K562 (cell line): ENCODE measurements at regions not wholly inside any gene's neighbourhood (a gene's known extent, or its start where the extent isn't known, plus 50 kb on each side); places are given as distances from the start of the nearest gene placed in this dataset.

Experiments used
- ATAC-seq: fragments of 200-7000 bp; cut with Tn5 transposase; 3 replicates; pipeline ENCODE4 v1.9.1; 2020; ENCODE audit warnings: moderate library complexity
- BruUV-seq: library from RNA; stranded (reverse); fragments of 400-500 nt; replicated peaks from 2 replicates; lab custom pipeline; 2021; lab: Mats Ljungman, UMichigan
- CTCF ChIA-PET: fragments of 300-600 bp; formaldehyde crosslinking; extraction: SDS; loops from one replicate; lab custom pipeline; 2021; ENCODE audit warnings: low intra/inter-chr PET ratio; lab: Yijun Ruan, JAX
- POLR2A ChIA-PET: fragments of 300-600, 350-650 bp; sonication (Branson Sonifier 250); formaldehyde crosslinking; extraction: SDS; loops from one replicate; lab custom pipeline; 2021; ENCODE audit warnings: antibody characterized with exemption, inconsistent platforms; lab: Yijun Ruan, JAX
- DNase-seq, 4 experiments: peaks; one replicate each; pipeline versions ENCODE4 v3.0.0 to v3.0.0-alpha.2; 2011 to 2018; ENCODE audit warnings: low spot score in 3 of 4, mixed read lengths in 3 of 4; ENCODE audit errors: extremely low read depth in 1 of 4
- FAIRE-seq: peaks from 2 replicates; lab custom pipeline; 2011; peaks lifted over from hg19 to GRCh38; lab: Jason Lieb, UNC
- H2AFZ ChIP-seq: 2 replicates; pipeline ENCODE4 v1.6.0; 2011; ENCODE audit warnings: low read depth, low read length, control low read depth, inconsistent platforms
- H3K27ac ChIP-seq: fragments of 200-600 bp; 3 replicates; pipeline ENCODE4 v1.8.0; 2011; ENCODE audit warnings: low read depth, mild to moderate bottlenecking, control low read depth, inconsistent platforms, low read length, moderate library complexity, mixed read lengths; ENCODE audit errors: extremely low read depth
- H3K27me3 ChIP-seq, 2 experiments: fragments of 300-600 bp in 1 of 2; 2 replicates in 1 of 2; 3 replicates in 1 of 2; pipeline versions ENCODE4 v1.6.0 to v1.8.0; 2011; ENCODE audit warnings: inconsistent platforms in 2 of 2, low read length in 2 of 2, mild to moderate bottlenecking in 1 of 2, mixed read lengths in 1 of 2, moderate library complexity in 1 of 2; ENCODE audit not compliant: control insufficient read depth in 2 of 2, insufficient read depth in 2 of 2
- H3K36me3 ChIP-seq: fragments of 300-600 bp; 3 replicates; pipeline ENCODE4 v1.8.0; 2011; ENCODE audit warnings: mild to moderate bottlenecking, low read length, inconsistent platforms; ENCODE audit not compliant: control insufficient read depth, insufficient read depth
- H3K4me1 ChIP-seq, 2 experiments: fragments of 200-600 bp in 1 of 2; replicated peaks in 1 of 2; 2 replicates in 1 of 2; 3 replicates in 1 of 2; pipeline versions ENCODE4 v1.5.1 to v1.8.0; 2011; ENCODE audit warnings: inconsistent platforms in 2 of 2, low read length in 2 of 2, mild to moderate bottlenecking in 1 of 2, mixed read lengths in 1 of 2, moderate library complexity in 1 of 2; ENCODE audit not compliant: control insufficient read depth in 2 of 2, insufficient read depth in 2 of 2
- H3K4me2 ChIP-seq: 2 replicates; pipeline ENCODE4 v1.6.1; 2011; ENCODE audit warnings: low read length, control low read depth, inconsistent platforms, mixed read lengths; ENCODE audit not compliant: insufficient read depth
- H3K4me3 ChIP-seq: fragments of 200-600 bp; sonication (generic), shearing (Covaris generic); 2 replicates; pipeline ENCODE4 v1.5.1; 2016; ENCODE audit warnings: control low read depth, inconsistent platforms
- H3K79me2 ChIP-seq: fragments of 200-600 bp; 3 replicates; pipeline ENCODE4 v1.8.0; 2011; ENCODE audit warnings: low read length, inconsistent platforms; ENCODE audit not compliant: control insufficient read depth, insufficient read depth
- H3K9ac ChIP-seq, 2 experiments: 2 replicates each; pipeline versions ENCODE4 v1.6.0 to v1.6.1; 2011; ENCODE audit warnings: low read depth in 2 of 2, low read length in 2 of 2, control low read depth in 1 of 2, inconsistent platforms in 1 of 2, mild to moderate bottlenecking in 1 of 2, mixed read lengths in 1 of 2; ENCODE audit not compliant: insufficient read depth in 1 of 2
- H3K9me1 ChIP-seq: one replicate; pipeline ENCODE4 v1.6.0; 2011; ENCODE audit warnings: inconsistent platforms, mild to moderate bottlenecking, low read length, moderate library complexity; ENCODE audit not compliant: control insufficient read depth, insufficient read depth
- H3K9me3 ChIP-seq: replicated peaks from 2 replicates; pipeline ENCODE4 v1.5.1; 2011; ENCODE audit warnings: low read depth, low read length, inconsistent platforms; ENCODE audit not compliant: control insufficient read depth, insufficient read depth
- H4K20me1 ChIP-seq: replicated peaks from 2 replicates; pipeline ENCODE4 v1.6.1; 2011; ENCODE audit warnings: low read length, inconsistent platforms, mixed read lengths; ENCODE audit not compliant: control insufficient read depth, insufficient read depth
- ARID2 ChIP-seq: fragments of 450-650 bp; IDR thresholded peaks from 2 replicates; pipeline ENCODE4 v1.6.1; 2017; ENCODE audit warnings: antibody characterized with exemption, mild to moderate bottlenecking
- ATF6 ChIP-seq: sonication (generic); formaldehyde crosslinking; IDR thresholded peaks from 2 replicates; pipeline ENCODE4 v1.4.0; 2020; ENCODE audit warnings: mild to moderate bottlenecking, missing genetic modification reagents
- CCNT2 ChIP-seq: IDR thresholded peaks from 2 replicates; pipeline ENCODE4 v1.6.1; 2011; ENCODE audit warnings: borderline replicate concordance, low read depth, mild to moderate bottlenecking, moderate library complexity, mixed read lengths, low read length; ENCODE audit not compliant: insufficient read length; ENCODE audit errors: extremely low read depth
- E2F6 ChIP-seq, 2 experiments: IDR thresholded peaks; 2 replicates each; pipeline ENCODE4 v1.6.1; 2011; ENCODE audit warnings: borderline replicate concordance in 1 of 2, control low read depth in 1 of 2, low read depth in 1 of 2, low read length in 1 of 2, mild to moderate bottlenecking in 1 of 2, mixed read lengths in 1 of 2, moderate library complexity in 1 of 2; ENCODE audit not compliant: insufficient read depth in 1 of 2, insufficient read length in 1 of 2, poor library complexity in 1 of 2, severe bottlenecking in 1 of 2; ENCODE audit errors: extremely low read depth in 1 of 2
- HDAC6 ChIP-seq: IDR thresholded peaks from 2 replicates; pipeline ENCODE4 v1.6.1; 2012; ENCODE audit warnings: low read depth, mild to moderate bottlenecking, control low read depth, inconsistent platforms, low read length, moderate library complexity
- MCM3 ChIP-seq: fragments of 450-650 bp; IDR thresholded peaks from 2 replicates; pipeline ENCODE4 v1.6.1; 2016
- SIN3B ChIP-seq: fragments of 450-650 bp; IDR thresholded peaks from 2 replicates; pipeline ENCODE4 v1.6.1; 2017; ENCODE audit warnings: low read depth, mild to moderate bottlenecking, moderate library complexity
- WGBS: fragments of 100-300 bp; shearing (Covaris generic); methylation state at CpG from one replicate; pipeline ENCODE4 v1.1.6; 2016; ENCODE audit warnings: low coverage, mixed read lengths; ENCODE audit not compliant: insufficient coverage; ENCODE audit errors: missing lambda C conversion rate; 5-methylcytosine and 5-hydroxymethylcytosine counted together
- in situ Hi-C: fragments of 300-500 bp; cut with MboI; formaldehyde crosslinking; loops from 4 replicates; pipeline ENCODE4 v1.15.0; 2018; ENCODE audit warnings: inconsistent platforms, mixed read lengths
- intact Hi-C: fragments of 100-400 bp; cut with micrococcal nuclease; formaldehyde crosslinking; loops from 2 replicates; pipeline ENCODE4 v1.14.2; 2022

GRCh38 chr10:100624298-100624697 is 88.6 kb downstream of the HIF1AN start:
- ChIA-PET POLR2A (no interaction called here), CTCF (no interaction called here)
- Histone ChIP-seq H3K4me2 (no peak overlapping the region), H3K9ac (no peak overlapping the region), H3K4me1 (no peaks in the 10 kb centered on the region), H2AFZ (no peak overlapping the region), H4K20me1 (no peaks in the 10 kb centered on the region), H3K27ac (no peak overlapping the region), H3K9me3 (no peaks in the 10 kb centered on the region), H3K79me2 (no peaks in the 10 kb centered on the region), H3K27me3 (peaks cover 7 to 50% of the 10 kb centered on the region in 2 experiments; a peak in 4 of 5 replicates), H3K4me3 (no peak overlapping the region), H3K36me3 (no peaks in the 10 kb centered on the region), H3K9me1 (no peaks in the 10 kb centered on the region)
- 0% methylated on average over 8 of the region's 8 CpGs for WGBS
- no peak for TF ChIP-seq ARID2
- no peak for TF ChIP-seq E2F6 (IDR thresholded peaks at IDR 0.05; ENCODE audit: borderline replicate concordance in 1 of 2, extremely low read depth in 1 of 2, insufficient read depth in 1 of 2, insufficient read length in 1 of 2, low read depth in 1 of 2, low read length in 1 of 2, poor library complexity in 1 of 2, severe bottlenecking in 1 of 2)
- no peak for ATAC-seq
- intact Hi-C loops (no loop called here), in situ Hi-C loops (no loop called here)
- no peak for DNase-seq
- no peak for FAIRE-seq
- BruUV-seq, result no TSS peak

- FAIRE-seq, result no peak
- ATAC-seq, result no peak
- no peak overlapping the region for H3K27ac ChIP-seq
- BruUV-seq, result no TSS peak
- no peaks in the 10 kb centered on the region for H3K9me1 ChIP-seq
- POLR2A ChIA-PET, result interaction anchor here (0.5 kb wide), 1 partner anchor 10 kb away, joined by 3 read pairs; no protein-coding TSS in a partner anchor
- H3K9me3 ChIP-seq, result no peaks in the 10 kb centered on the region
- in situ Hi-C loops, result no loop called here
- CTCF ChIA-PET, result no interaction called here
- no peak overlapping the region for H3K4me3 ChIP-seq
- no peak overlapping the region for H2AFZ ChIP-seq
- TF ChIP-seq SIN3B (no peak), CCNT2 (no peak), ARID2 (no peak), MCM3 (no peak), ATF6 (CRISPR knock-in tag) (no peak), HDAC6 (no peak)
- intact Hi-C loops, result no loop called here
- H3K9ac ChIP-seq, result no peak overlapping the region
- DNase-seq, result no peak
- no peak overlapping the region for H3K4me2 ChIP-seq
- H3K27me3 ChIP-seq, result peaks cover 6 to 49% of the 10 kb centered on the region in 2 experiments; a peak in 4 of 5 replicates
- H3K79me2 ChIP-seq, result no peaks in the 10 kb centered on the region
- no peaks in the 10 kb centered on the region for H4K20me1 ChIP-seq
- H3K4me1 ChIP-seq, result no peaks in the 10 kb centered on the region; a peak in 1 of 5 replicates
- 3% methylated on average over 6 of the region's 8 CpGs for WGBS
- no peaks in the 10 kb centered on the region for H3K36me3 ChIP-seq
Observed at GRCh38 chr10:100625816-100626215, 90.1 kb downstream of the HIF1AN start.
